ENCODE measurements at regions not wholly inside any gene's neighbourhood (a gene's known extent, or its start where the extent isn't known, plus 50 kb on each side); places are given as distances from the start of the nearest gene placed in this dataset.

- TF ChIP-seq YY1 (IDR thresholded peaks at IDR 0.05; ENCODE audit: low read depth) (no peak), CEBPB (IDR thresholded peaks at IDR 0.05) (no peak), TAF1 (IDR thresholded peaks at IDR 0.05; ENCODE audit: low read depth) (no peak), EP300 (IDR thresholded peaks at IDR 0.05; ENCODE audit: borderline replicate concordance) (no peak), REST (IDR thresholded peaks at IDR 0.05; ENCODE audit: low read depth) (no peak), RAD21 (IDR thresholded peaks at IDR 0.05; ENCODE audit: low read depth) (no peak)
These were observed 97.6 kb upstream of the SCAF11 start for GRCh38 chr12:46087916-46088439.
